HG03565 (cell line): ENCODE measurements at regions not wholly inside any gene's neighbourhood (a gene's known extent, or its start where the extent isn't known, plus 50 kb on each side); places are given as distances from the start of the nearest gene placed in this dataset.
A peak's percentile ranks its signal among the peaks of the same experiment; 100 is the strongest.
"Not testable (repeated sequence)": the region's sequence is repeated elsewhere in the genome, so short reads cannot be mapped to it uniquely, and the experiment has no call there.

ENCODE experiments used
- ATAC-seq: cut with Tn5 transposase; IDR thresholded peaks from one replicate; pipeline ENCODE4 v1.9.1; 2021; ENCODE audit warnings: mild to moderate bottlenecking, moderate library complexity; ENCODE audit not compliant: unreplicated experiment

- ATAC-seq, result no peak
These were observed 119.5 kb upstream of the JADE1 start for GRCh38 chr4:128690011-128690410.

GRCh38 chr4:128688846-128689437 is 120.6 kb upstream of the JADE1 start:
- no peak for ATAC-seq

GRCh38 chr4:128688033-128688721 is 121.3 kb upstream of the JADE1 start:
- ATAC-seq, result no peak

- ATAC-seq, result no peak
These were observed 122.7 kb upstream of the JADE1 start for GRCh38 chr4:128686810-128687209.

GRCh38 chr4:128686032-128686465 is 123.5 kb upstream of the JADE1 start:
- no peak for ATAC-seq

- ATAC-seq, result no peak
These were observed 125.5 kb upstream of the JADE1 start for GRCh38 chr4:128684016-128684415.

- no peak for ATAC-seq
These were observed 126.4 kb upstream of the JADE1 start for GRCh38 chr4:128682942-128683666.

- ATAC-seq, result no peak
These were observed 133.4 kb upstream of the JADE1 start for GRCh38 chr4:128676095-128676494.

- peak; percentile 97 for ATAC-seq
These were observed 134.4 kb upstream of the JADE1 start for GRCh38 chr4:128675083-128675482.

GRCh38 chr4:128673159-128673558 is 136.3 kb upstream of the JADE1 start:
- ATAC-seq, result not testable (repeated sequence)

GRCh38 chr4:128672596-128672995 is 136.9 kb upstream of the JADE1 start:
- ATAC-seq, result not testable (repeated sequence)

GRCh38 chr4:128670513-128670912 is 139.0 kb upstream of the JADE1 start:
- no peak for ATAC-seq

GRCh38 chr4:128668566-128668965 is 140.9 kb upstream of the JADE1 start:
- no peak for ATAC-seq

GRCh38 chr4:128665514-128665913 is 144.0 kb upstream of the JADE1 start:
- ATAC-seq, result no peak

GRCh38 chr4:128663325-128663724 is 146.2 kb upstream of the JADE1 start:
- no peak for ATAC-seq

GRCh38 chr4:128661479-128661878 is 148.0 kb upstream of the JADE1 start:
- no peak for ATAC-seq

GRCh38 chr4:128660361-128661215 is 148.9 kb upstream of the JADE1 start:
- ATAC-seq, result no peak

GRCh38 chr4:128658214-128658631 is 151.3 kb upstream of the JADE1 start:
- ATAC-seq, result no peak

GRCh38 chr4:128657638-128658037 is 151.9 kb upstream of the JADE1 start:
- ATAC-seq, result no peak

GRCh38 chr4:128654465-128654864 is 155.0 kb upstream of the JADE1 start:
- no peak for ATAC-seq
